Mucosa of descending colon (tissue), 3 donors: ENCODE measurements at regions not wholly inside any gene's neighbourhood (a gene's known extent, or its start where the extent isn't known, plus 50 kb on each side); places are given as distances from the start of the nearest gene placed in this dataset.

Source experiments
- ATAC-seq: fragments of 200-7000 bp; cut with Tn5 transposase; one replicate; pipeline ENCODE4 v1.9.1; 2020; ENCODE audit warnings: mild to moderate bottlenecking, moderate library complexity
- DNase-seq, 3 donors: peaks; one replicate each; pipeline ENCODE4 v3.0.0-alpha.2; 2020
- H3K36me3 ChIP-seq: fragments of 200-600 bp; one replicate; pipeline ENCODE4 v1.8.0; 2021; ENCODE audit warnings: low read depth, mild to moderate bottlenecking
- H3K4me1 ChIP-seq: fragments of 200-600 bp; one replicate; pipeline ENCODE4 v1.8.0; 2021; ENCODE audit warnings: low read depth, mild to moderate bottlenecking
- H3K4me3 ChIP-seq: fragments of 200-600 bp; one replicate; pipeline ENCODE4 v1.8.0; 2021; ENCODE audit warnings: mild to moderate bottlenecking
- H3K9me3 ChIP-seq: fragments of 200-600 bp; one replicate; pipeline ENCODE4 v1.8.0; 2021; ENCODE audit warnings: mild to moderate bottlenecking
- CTCF ChIP-seq: fragments of 200-600 bp; IDR thresholded peaks from one replicate; pipeline ENCODE4 v1.8.0; 2022; ENCODE audit warnings: antibody characterized with exemption, mild to moderate bottlenecking
- intact Hi-C, 2 donors: fragments of 100-400 bp; cut with DNase I in 1 of 2; cut with micrococcal nuclease in 1 of 2; formaldehyde crosslinking; loops; one replicate each; pipeline versions ENCODE4 v1.11.0 to v1.11.1; 2022; cut with DNase I, micrococcal nuclease
- donor health status: DM: no; HTN: no; CAD: no; lungs with moderate emphysema.
- donor health status: DM: no; HTN: no; CAD: no.
- donor health status: DM: no; HTN: yes; CAD: no.

GRCh38 chr4:123046096-123046495 lies 123.7 kb upstream of the NUDT6 start:
- no peaks in the 10 kb centered on the region for H3K36me3 ChIP-seq
- intact Hi-C loops = no loop called here
- no peak for TF ChIP-seq CTCF
- H3K4me1 ChIP-seq = no peaks in the 10 kb centered on the region
- no peak for DNase-seq
- ATAC-seq = no peak
- H3K4me3 ChIP-seq = no peak overlapping the region
- H3K9me3 ChIP-seq = peaks cover 26% of the 10 kb centered on the region

GRCh38 chr4:123050018-123050417 lies 127.6 kb upstream of the NUDT6 start:
- Histone ChIP-seq H3K9me3 (peaks cover 27% of the 10 kb centered on the region), H3K36me3 (no peaks in the 10 kb centered on the region), H3K4me3 (no peak overlapping the region), H3K4me1 (no peaks in the 10 kb centered on the region)
- ATAC-seq (no peak), DNase-seq (no peak)
- TF ChIP-seq CTCF = no peak
- intact Hi-C loops = no loop called here

GRCh38 chr4:123052007-123052406 lies 129.6 kb upstream of the NUDT6 start:
- Histone ChIP-seq H3K4me1 (no peaks in the 10 kb centered on the region), H3K36me3 (no peaks in the 10 kb centered on the region), H3K9me3 (peaks cover 27% of the 10 kb centered on the region), H3K4me3 (no peak overlapping the region)
- intact Hi-C loops = no loop called here
- no peak for TF ChIP-seq CTCF
- ATAC-seq = no peak
- DNase-seq = no peak

GRCh38 chr4:123055943-123056342 lies 133.5 kb upstream of the NUDT6 start:
- Histone ChIP-seq H3K4me1 (no peaks in the 10 kb centered on the region), H3K36me3 (no peaks in the 10 kb centered on the region), H3K4me3 (no peak overlapping the region), H3K9me3 (peaks cover 15% of the 10 kb centered on the region)
- TF ChIP-seq CTCF = no peak
- intact Hi-C loops = no loop called here
- DNase-seq (no peak), ATAC-seq (no peak)

GRCh38 chr4:123060039-123060770 lies 137.8 kb upstream of the NUDT6 start:
- no peak overlapping the region for H3K4me3 ChIP-seq
- intact Hi-C loops = no loop called here
- peak in 1 of 3 donors; percentile 18 for DNase-seq
- H3K36me3 ChIP-seq = no peaks in the 10 kb centered on the region
- no peak for TF ChIP-seq CTCF
- H3K4me1 ChIP-seq = no peaks in the 10 kb centered on the region
- no peak for ATAC-seq
- no peaks in the 10 kb centered on the region for H3K9me3 ChIP-seq

- Histone ChIP-seq H3K36me3 (no peaks in the 10 kb centered on the region), H3K4me3 (no peak overlapping the region), H3K4me1 (no peaks in the 10 kb centered on the region), H3K9me3 (no peaks in the 10 kb centered on the region)
- DNase-seq = no peak
- TF ChIP-seq CTCF = no peak
- intact Hi-C loops = no loop called here
- no peak for ATAC-seq
Observed at GRCh38 chr4:123064390-123064789, 142.0 kb upstream of the NUDT6 start.
